HepG2 (cell line): ENCODE measurements at regions not wholly inside any gene's neighbourhood (a gene's known extent, or its start where the extent isn't known, plus 50 kb on each side); places are given as distances from the start of the nearest gene placed in this dataset.

Experiments
- CTCF ChIP-seq: sonication (generic); formaldehyde crosslinking; IDR thresholded peaks from 2 replicates; pipeline ENCODE4 v1.5.0; 2020; ENCODE audit warnings: mild to moderate bottlenecking, missing genetic modification reagents, moderate library complexity
- EP300 ChIP-seq, 3 experiments: sonication (generic) in 1 of 3; formaldehyde crosslinking in 1 of 3; IDR thresholded peaks; 2 replicates each; pipeline versions ENCODE4 v1.5.1 to v1.6.1; 2011 to 2020; ENCODE audit warnings: low read depth in 2 of 3, low read length in 2 of 3, borderline replicate concordance in 1 of 3, improper control_type of control experiment in 1 of 3, mild to moderate bottlenecking in 1 of 3, missing genetic modification reagents in 1 of 3, moderate library complexity in 1 of 3
- NPAS2 ChIP-seq: sonication (generic); formaldehyde crosslinking; IDR thresholded peaks from 2 replicates; pipeline ENCODE4 v1.8.0; 2022; ENCODE audit warnings: mild to moderate bottlenecking, missing genetic modification reagents, borderline replicate concordance
- ZNF318 ChIP-seq: sonication (generic); formaldehyde crosslinking; IDR thresholded peaks from 2 replicates; pipeline ENCODE4 v1.4.0; 2020; ENCODE audit warnings: mild to moderate bottlenecking, missing genetic modification reagents

GRCh38 chr18:46310258-46310657 is 206.1 kb downstream of the HAUS1 start:
- TF ChIP-seq EP300 (IDR thresholded peaks at IDR 0.05; ENCODE audit: low read depth in 2 of 2, low read length in 2 of 2) (no peak), EP300 (CRISPR knock-in tag; IDR thresholded peaks at IDR 0.05; ENCODE audit: borderline replicate concordance) (no peak), NPAS2 (no peak), CTCF (CRISPR knock-in tag) (no peak), ZNF318 (CRISPR knock-in tag) (no peak)
